KMS-11 (cell line): ENCODE measurements at regions not wholly inside any gene's neighbourhood (a gene's known extent, or its start where the extent isn't known, plus 50 kb on each side); places are given as distances from the start of the nearest gene placed in this dataset.

ENCODE experiments used
- H2AFZ ChIP-seq: fragments of 200-600 bp; sonication (generic); 2 replicates; pipeline ENCODE4 v1.6.1; 2016; ENCODE audit warnings: antibody characterized with exemption, mixed run types, low read depth
- H3K27ac ChIP-seq: fragments of 200-600 bp; sonication (generic); 2 replicates; pipeline ENCODE4 v1.6.1; 2016; ENCODE audit warnings: mild to moderate bottlenecking, mixed run types
- H3K27me3 ChIP-seq: fragments of 200-600 bp; sonication (generic); 2 replicates; pipeline ENCODE4 v1.6.1; 2017; ENCODE audit warnings: mild to moderate bottlenecking, low read depth, mixed run types, moderate library complexity; ENCODE audit not compliant: insufficient read depth
- H3K36me3 ChIP-seq: fragments of 200-600 bp; sonication (generic); 2 replicates; pipeline ENCODE4 v1.6.1; 2017; ENCODE audit warnings: mild to moderate bottlenecking, mixed run types; ENCODE audit not compliant: insufficient read depth
- H3K4me1 ChIP-seq: fragments of 200-600 bp; sonication (generic); 2 replicates; pipeline ENCODE4 v1.6.1; 2016; ENCODE audit warnings: mild to moderate bottlenecking, low read depth, mixed run types; ENCODE audit not compliant: poor library complexity, severe bottlenecking
- H3K4me2 ChIP-seq: fragments of 200-600 bp; sonication (generic); 2 replicates; pipeline ENCODE4 v1.7.0; 2016; ENCODE audit warnings: mild to moderate bottlenecking, mixed run types
- H3K4me3 ChIP-seq: fragments of 200-600 bp; sonication (generic); IDR thresholded peaks from 2 replicates; pipeline ENCODE4 v1.6.1; 2017; ENCODE audit warnings: low read depth, low read length, mixed read lengths; ENCODE audit not compliant: insufficient read depth
- H3K79me2 ChIP-seq: fragments of 200-600 bp; sonication (generic); 2 replicates; pipeline ENCODE4 v1.6.1; 2016; ENCODE audit warnings: low read depth, mixed run types; ENCODE audit not compliant: insufficient read depth
- H3K9ac ChIP-seq: fragments of 200-600 bp; sonication (generic); 2 replicates; pipeline ENCODE4 v1.6.1; 2016; ENCODE audit warnings: mild to moderate bottlenecking, mixed run types
- H4K20me1 ChIP-seq: fragments of 200-600 bp; sonication (generic); 2 replicates; pipeline ENCODE4 v1.6.1; 2016; ENCODE audit warnings: mild to moderate bottlenecking, mixed run types; ENCODE audit not compliant: insufficient read depth
- CTCF ChIP-seq: fragments of 200-600 bp; sonication (generic); conservative IDR thresholded peaks from 2 replicates; pipeline ENCODE4 v1.6.1; 2017; ENCODE audit warnings: low read depth, mild to moderate bottlenecking, antibody characterized with exemption, low read length, moderate library complexity, mixed read lengths

- H3K27me3 ChIP-seq, result no peaks in the 10 kb centered on the region
- H2AFZ ChIP-seq, result no peak overlapping the region
- H3K27ac ChIP-seq, result no peak overlapping the region
- no peaks in the 10 kb centered on the region for H3K79me2 ChIP-seq
- no peak overlapping the region for H3K9ac ChIP-seq
- H3K4me1 ChIP-seq, result peaks cover 37% of the 10 kb centered on the region
- no peak overlapping the region for H3K4me2 ChIP-seq
- no peak overlapping the region for H3K4me3 ChIP-seq
- no peaks in the 10 kb centered on the region for H3K36me3 ChIP-seq
- TF ChIP-seq CTCF, result no peak
- no peaks in the 10 kb centered on the region for H4K20me1 ChIP-seq
Measured at GRCh38 chr14:22394616-22395015, 194.4 kb downstream of the DAD1 start.

- no peak for TF ChIP-seq CTCF
- H2AFZ ChIP-seq, result no peak overlapping the region
- H3K79me2 ChIP-seq, result no peaks in the 10 kb centered on the region
- no peaks in the 10 kb centered on the region for H3K27me3 ChIP-seq
- H3K36me3 ChIP-seq, result no peaks in the 10 kb centered on the region
- no peak overlapping the region for H3K27ac ChIP-seq
- no peak overlapping the region for H3K4me2 ChIP-seq
- peaks cover 37% of the 10 kb centered on the region for H3K4me1 ChIP-seq
- H3K4me3 ChIP-seq, result no peak overlapping the region
- no peak overlapping the region for H3K9ac ChIP-seq
- no peaks in the 10 kb centered on the region for H4K20me1 ChIP-seq
Measured at GRCh38 chr14:22393796-22394195, 195.2 kb downstream of the DAD1 start.

GRCh38 chr14:22391908-22392565 is 197.0 kb downstream of the DAD1 start:
- H3K4me1 ChIP-seq, result peaks cover 49% of the 10 kb centered on the region
- H3K4me3 ChIP-seq, result no peak overlapping the region
- peak; percentile 71 for TF ChIP-seq CTCF
- H3K27ac ChIP-seq, result no peak overlapping the region
- H4K20me1 ChIP-seq, result no peaks in the 10 kb centered on the region
- no peak overlapping the region for H3K9ac ChIP-seq
- H3K4me2 ChIP-seq, result peak overlapping the region; percentile 8; the same call in 1 of the 2 replicates
- H2AFZ ChIP-seq, result peak overlapping the region; percentile 29; the same call in 1 of the 2 replicates
- no peaks in the 10 kb centered on the region for H3K36me3 ChIP-seq
- H3K27me3 ChIP-seq, result no peaks in the 10 kb centered on the region
- H3K79me2 ChIP-seq, result no peaks in the 10 kb centered on the region

GRCh38 chr14:22390824-22391461 is 198.1 kb downstream of the DAD1 start:
- Histone ChIP-seq H3K36me3 (no peaks in the 10 kb centered on the region), H3K27ac (no peak overlapping the region), H3K79me2 (no peaks in the 10 kb centered on the region), H3K9ac (no peak overlapping the region), H3K4me3 (no peak overlapping the region), H3K27me3 (no peaks in the 10 kb centered on the region), H3K4me1 (peaks cover 51% of the 10 kb centered on the region), H4K20me1 (no peaks in the 10 kb centered on the region), H2AFZ (no peak overlapping the region), H3K4me2 (peak overlapping the region; percentile 8; the same call in 1 of the 2 replicates)
- no peak for TF ChIP-seq CTCF
